Caco-2 (cell line): ENCODE measurements at regions not wholly inside any gene's neighbourhood (a gene's known extent, or its start where the extent isn't known, plus 50 kb on each side); places are given as distances from the start of the nearest gene placed in this dataset.

Experiments used
- BruUV-seq: library from RNA; stranded (reverse); fragments of 400-500 nt; replicated peaks from 2 replicates; lab custom pipeline; 2021; lab: Mats Ljungman, UMichigan
- CTCF ChIA-PET: fragments of 300-600 bp; sonication (Branson Sonifier 250); formaldehyde crosslinking; loops from one replicate; lab custom pipeline; 2022; ENCODE audit warnings: antibody characterized with exemption; lab: Charles Lee
- POLR2A ChIA-PET: fragments of 300-600 bp; sonication (Branson Sonifier 250); formaldehyde crosslinking; loops from one replicate; lab custom pipeline; 2022; ENCODE audit warnings: antibody characterized with exemption; lab: Charles Lee
- DNase-seq, 2 experiments: peaks; one replicate each; pipeline versions ENCODE4 v3.0.0 to v3.0.0-alpha.2; 2020 to 2022
- H3K27me3 ChIP-seq: replicated peaks from 2 replicates; pipeline ENCODE4 v1.6.0; 2011; ENCODE audit warnings: low read length; ENCODE audit not compliant: control insufficient read depth, insufficient read depth
- H3K36me3 ChIP-seq: 2 replicates; pipeline ENCODE4 v1.5.1; 2011; ENCODE audit warnings: low read length; ENCODE audit not compliant: control insufficient read depth, insufficient read depth
- H3K4me1 ChIP-seq: fragments of 250-450 bp; sonication (Bioruptor Pico); 2 replicates; pipeline ENCODE4 v1.5.1; 2020; ENCODE audit warnings: mild to moderate bottlenecking
- H3K4me3 ChIP-seq: 2 replicates; pipeline ENCODE4 v1.5.1; 2011; ENCODE audit warnings: low read depth, mild to moderate bottlenecking, control low read depth, low read length
- H3K9me3 ChIP-seq: fragments of 250-450 bp; sonication (Bioruptor Pico); 2 replicates; pipeline ENCODE4 v1.5.1; 2020; ENCODE audit warnings: mild to moderate bottlenecking, moderate library complexity
- H3K27ac Mint-ChIP-seq: one replicate; pipeline ENCODE4 v1.8.0; 2022; ENCODE audit warnings: mixed read lengths; ENCODE audit not compliant: unreplicated experiment
- H3K27me3 Mint-ChIP-seq: one replicate; pipeline ENCODE4 v1.8.0; 2022; ENCODE audit warnings: mixed read lengths; ENCODE audit not compliant: insufficient read depth, unreplicated experiment
- H3K36me3 Mint-ChIP-seq: one replicate; pipeline ENCODE4 v1.8.0; 2022; ENCODE audit warnings: mild to moderate bottlenecking, mixed read lengths; ENCODE audit not compliant: insufficient read depth, unreplicated experiment
- H3K4me1 Mint-ChIP-seq: one replicate; pipeline ENCODE4 v1.8.0; 2022; ENCODE audit warnings: low read depth, mixed read lengths; ENCODE audit not compliant: unreplicated experiment
- H3K4me3 Mint-ChIP-seq: one replicate; pipeline ENCODE4 v1.8.0; 2022; ENCODE audit warnings: mild to moderate bottlenecking, moderate library complexity, mixed read lengths; ENCODE audit not compliant: unreplicated experiment
- H3K9me3 Mint-ChIP-seq: one replicate; pipeline ENCODE4 v1.8.0; 2022; ENCODE audit warnings: mixed read lengths; ENCODE audit not compliant: unreplicated experiment
- intact Hi-C: fragments of 100-400 bp; cut with micrococcal nuclease; formaldehyde crosslinking; loops from one replicate; pipeline ENCODE4 v1.10.0; 2022; ENCODE audit not compliant: unreplicated experiment
- TF ChIP-seq, protein P1 (sequence below), 2 experiments: fragments of 200-600 bp in 1 of 2; IDR thresholded peaks; 1 replicate in 1 of 2; 2 replicates in 1 of 2; pipeline versions ENCODE4 v1.5.1 to v1.8.0; 2011 to 2022; ENCODE audit warnings: antibody characterized with exemption in 1 of 2, control low read depth in 1 of 2, inconsistent platforms in 1 of 2, low read depth in 1 of 2, low read length in 1 of 2, mild to moderate bottlenecking in 1 of 2, moderate library complexity in 1 of 2; ENCODE audit not compliant: insufficient read depth in 1 of 2, severe bottlenecking in 1 of 2, unreplicated experiment in 1 of 2

GRCh38 chr4:146098397-146098796 lies 77.1 kb upstream of the LSM6 start:
- TF ChIP-seq, protein P1, sequence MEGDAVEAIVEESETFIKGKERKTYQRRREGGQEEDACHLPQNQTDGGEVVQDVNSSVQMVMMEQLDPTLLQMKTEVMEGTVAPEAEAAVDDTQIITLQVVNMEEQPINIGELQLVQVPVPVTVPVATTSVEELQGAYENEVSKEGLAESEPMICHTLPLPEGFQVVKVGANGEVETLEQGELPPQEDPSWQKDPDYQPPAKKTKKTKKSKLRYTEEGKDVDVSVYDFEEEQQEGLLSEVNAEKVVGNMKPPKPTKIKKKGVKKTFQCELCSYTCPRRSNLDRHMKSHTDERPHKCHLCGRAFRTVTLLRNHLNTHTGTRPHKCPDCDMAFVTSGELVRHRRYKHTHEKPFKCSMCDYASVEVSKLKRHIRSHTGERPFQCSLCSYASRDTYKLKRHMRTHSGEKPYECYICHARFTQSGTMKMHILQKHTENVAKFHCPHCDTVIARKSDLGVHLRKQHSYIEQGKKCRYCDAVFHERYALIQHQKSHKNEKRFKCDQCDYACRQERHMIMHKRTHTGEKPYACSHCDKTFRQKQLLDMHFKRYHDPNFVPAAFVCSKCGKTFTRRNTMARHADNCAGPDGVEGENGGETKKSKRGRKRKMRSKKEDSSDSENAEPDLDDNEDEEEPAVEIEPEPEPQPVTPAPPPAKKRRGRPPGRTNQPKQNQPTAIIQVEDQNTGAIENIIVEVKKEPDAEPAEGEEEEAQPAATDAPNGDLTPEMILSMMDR (IDR thresholded peaks at IDR 0.05; ENCODE audit: insufficient read depth in 1 of 2, low read depth in 1 of 2, low read length in 1 of 2, severe bottlenecking in 1 of 2, unreplicated experiment in 1 of 2), result no peak

DNA sequence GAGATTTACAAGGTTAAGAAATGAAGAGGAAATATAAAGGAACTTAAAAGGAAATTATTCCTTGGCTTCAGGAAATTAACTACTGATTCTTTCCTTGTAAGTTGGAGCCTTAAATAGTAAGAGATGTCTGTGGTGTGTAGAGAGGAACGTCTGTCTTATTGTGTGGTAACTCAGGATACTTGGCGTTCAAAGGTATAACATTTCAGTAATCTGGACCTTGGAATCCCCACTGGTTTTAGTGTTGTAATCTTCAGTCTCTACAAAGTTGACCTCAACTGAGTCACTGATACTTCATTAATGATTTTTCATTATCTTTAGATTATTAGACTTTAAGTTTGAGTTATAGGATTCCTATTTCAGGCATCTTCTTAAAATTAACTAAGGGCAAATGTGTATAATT lies 79.1 kb upstream of the LSM6 start:
- no peaks in the 10 kb centered on the region for H3K36me3 Mint-ChIP-seq
- ChIA-PET CTCF (interaction anchor here (0.6 to 1.4 kb wide), 2 partner anchors 15 to 217 kb away, joined by 3 to 5 read pairs; no protein-coding TSS in a partner anchor), POLR2A (no interaction called here)
- TF ChIP-seq, protein P1 (IDR thresholded peaks at IDR 0.05; ENCODE audit: insufficient read depth in 1 of 2, low read depth in 1 of 2, low read length in 1 of 2, severe bottlenecking in 1 of 2, unreplicated experiment in 1 of 2), result no peak
- H3K4me3 Mint-ChIP-seq, result no peak overlapping the region
- peaks cover 8% of the 10 kb centered on the region for H3K27me3 Mint-ChIP-seq
- Histone ChIP-seq H3K27me3 (no peaks in the 10 kb centered on the region), H3K4me1 (no peaks in the 10 kb centered on the region), H3K9me3 (no peaks in the 10 kb centered on the region), H3K4me3 (no peak overlapping the region), H3K36me3 (no peaks in the 10 kb centered on the region)
- no TSS peak for BruUV-seq
- no peaks in the 10 kb centered on the region for H3K4me1 Mint-ChIP-seq
- no peak overlapping the region for H3K27ac Mint-ChIP-seq
- DNase-seq, result no peak
- intact Hi-C loops, result loop anchor here (10.0 kb wide), 2 partner anchors 98 to 238 kb away; no protein-coding TSS in a partner anchor
- H3K9me3 Mint-ChIP-seq, result no peaks in the 10 kb centered on the region

More at GRCh38 chr4:146098397-146098796, 77.1 kb upstream of the LSM6 start:
- ChIA-PET POLR2A (no interaction called here), CTCF (no interaction called here)
- no peaks in the 10 kb centered on the region for H3K4me1 ChIP-seq
- Mint-ChIP-seq H3K4me1 (no peaks in the 10 kb centered on the region), H3K4me3 (no peak overlapping the region), H3K36me3 (no peaks in the 10 kb centered on the region), H3K9me3 (no peaks in the 10 kb centered on the region), H3K27me3 (peaks cover 8% of the 10 kb centered on the region), H3K27ac (no peak overlapping the region)
- BruUV-seq, result no TSS peak
- H3K4me3 ChIP-seq, result no peak overlapping the region
- H3K36me3 ChIP-seq, result no peaks in the 10 kb centered on the region
- no peaks in the 10 kb centered on the region for H3K9me3 ChIP-seq
- DNase-seq, result no peak
- intact Hi-C loops, result loop anchor here (10.0 kb wide), 2 partner anchors 96 to 236 kb away; no protein-coding TSS in a partner anchor
- H3K27me3 ChIP-seq, result no peaks in the 10 kb centered on the region

- Mint-ChIP-seq H3K4me1 (no peaks in the 10 kb centered on the region), H3K27ac (no peak overlapping the region), H3K27me3 (peaks cover 8% of the 10 kb centered on the region), H3K9me3 (no peaks in the 10 kb centered on the region), H3K36me3 (no peaks in the 10 kb centered on the region), H3K4me3 (no peak overlapping the region)
- DNase-seq, result no peak
- H3K4me1 ChIP-seq, result no peaks in the 10 kb centered on the region
- no peak overlapping the region for H3K4me3 ChIP-seq
- intact Hi-C loops, result loop anchor here (1.0 to 10.0 kb wide), 3 partner anchors 99 to 820 kb away; no protein-coding TSS in a partner anchor
- H3K27me3 ChIP-seq, result no peaks in the 10 kb centered on the region
- TF ChIP-seq, protein P1 (IDR thresholded peaks at IDR 0.05; ENCODE audit: insufficient read depth in 1 of 2, low read depth in 1 of 2, low read length in 1 of 2, severe bottlenecking in 1 of 2, unreplicated experiment in 1 of 2), result no peak
- H3K36me3 ChIP-seq, result no peaks in the 10 kb centered on the region
- H3K9me3 ChIP-seq, result no peaks in the 10 kb centered on the region
- BruUV-seq, result no TSS peak
- POLR2A ChIA-PET, result no interaction called here
- CTCF ChIA-PET, result interaction anchor here (0.6 to 1.4 kb wide), 4 partner anchors 8 to 218 kb away, joined by 3 to 5 read pairs (median 3); no protein-coding TSS in a partner anchor
Measured at GRCh38 chr4:146095860-146096259, 79.7 kb upstream of the LSM6 start.
